ENCODE measurements at regions not wholly inside any gene's neighbourhood (a gene's known extent, or its start where the extent isn't known, plus 50 kb on each side); places are given as distances from the start of the nearest gene placed in this dataset.

- no peak for TF ChIP-seq CEBPB (IDR thresholded peaks at IDR 0.05; ENCODE audit: low read depth)
- TF ChIP-seq SIN3A (IDR thresholded peaks at IDR 0.05; ENCODE audit: low read depth), result no peak
- TF ChIP-seq SP1 (IDR thresholded peaks at IDR 0.05; ENCODE audit: low read depth), result no peak
Observed at GRCh38 chr9:108083796-108084352, 594.3 kb upstream of the KLF4 start (continued).

DNA sequence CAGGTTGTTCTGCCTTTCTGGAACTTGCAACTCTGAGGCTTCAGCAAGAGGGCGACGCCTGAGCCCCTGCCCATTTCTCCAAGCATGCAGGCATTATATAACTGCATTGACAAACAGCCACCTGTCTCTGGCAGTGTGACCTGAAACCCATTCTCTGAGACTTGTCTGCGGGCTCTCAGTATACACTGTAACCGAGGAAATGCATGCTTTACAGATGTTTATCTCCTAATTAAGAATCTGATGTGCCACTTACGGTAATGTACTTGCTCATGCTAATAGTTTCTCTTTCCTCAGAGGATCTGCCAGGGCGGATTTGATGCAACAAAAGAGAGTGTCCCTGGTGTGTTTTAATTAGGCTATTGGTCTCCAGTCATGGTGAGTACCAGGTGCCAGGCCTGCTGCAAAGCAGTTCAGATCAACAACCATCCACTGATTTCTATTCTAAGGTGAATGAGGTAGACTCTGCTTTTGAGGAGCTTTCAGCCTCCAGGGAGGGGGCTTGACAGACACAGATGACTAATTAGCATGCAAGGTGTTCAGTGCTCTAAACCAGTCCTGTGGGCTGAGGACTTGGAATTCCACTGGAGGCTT lies 593.7 kb upstream of the KLF4 start:
- no peak for TF ChIP-seq EGR1 (IDR thresholded peaks at IDR 0.05; ENCODE audit: low read depth)
- TF ChIP-seq FOSL1 (IDR thresholded peaks at IDR 0.05; ENCODE audit: low read depth), result no peak
- no peak for TF ChIP-seq SP1 (IDR thresholded peaks at IDR 0.05; ENCODE audit: low read depth)
- no peak overlapping the region for H3K4me2 ChIP-seq (ENCODE audit: low read length)
- ChIA-PET POLR2A (no interaction called here), CTCF (no interaction called here), RAD21 (ENCODE audit: low non-redundant PET in 1 of 2, low total read pairs in 2 of 2, uncharacterized antibody in 2 of 2, unreplicated experiment in 2 of 2) (no interaction called here)
- H3K4me1 ChIP-seq (ENCODE audit: control insufficient read depth in 1 of 2, insufficient read depth in 2 of 2, low read length in 2 of 2), result no peaks in the 10 kb centered on the region
- H3K27me3 ChIP-seq (ENCODE audit: insufficient read depth, low read length), result no peaks in the 10 kb centered on the region
- no peak overlapping the region for H3K4me3 ChIP-seq (replicated peaks in 1 of 2; ENCODE audit: low read depth in 1 of 2, low read length in 2 of 2)
- no TSS peak for BruUV-seq (replicated peaks)
- intact Hi-C loops (cut with micrococcal nuclease), result no loop called here
- H3K79me2 ChIP-seq (ENCODE audit: insufficient read depth, low read length), result no peaks in the 10 kb centered on the region
- ATAC-seq (no peak), DNase-seq (ENCODE audit: low read depth, low spot score) (no peak)
- H3K9me3 ChIP-seq (ENCODE audit: control insufficient read depth in 1 of 2, insufficient read depth in 1 of 2, low read depth in 1 of 2, low read length in 2 of 2), result no peaks in the 10 kb centered on the region
- no peaks in the 10 kb centered on the region for H4K20me1 ChIP-seq (ENCODE audit: insufficient read depth)
- no peak overlapping the region for H3K9ac ChIP-seq (ENCODE audit: low read length)
- H2AFZ ChIP-seq (ENCODE audit: low read depth, low read length, poor library complexity, severe bottlenecking), result no peak overlapping the region
- H3K36me3 ChIP-seq (ENCODE audit: control insufficient read depth in 1 of 2, insufficient read depth in 2 of 2, low read length in 2 of 2), result no peaks in the 10 kb centered on the region
- H3K27ac ChIP-seq (ENCODE audit: low read depth, low read length), result no peak overlapping the region
- no peaks in the 10 kb centered on the region for H3K9me2 ChIP-seq (ENCODE audit: insufficient read depth)

DNA sequence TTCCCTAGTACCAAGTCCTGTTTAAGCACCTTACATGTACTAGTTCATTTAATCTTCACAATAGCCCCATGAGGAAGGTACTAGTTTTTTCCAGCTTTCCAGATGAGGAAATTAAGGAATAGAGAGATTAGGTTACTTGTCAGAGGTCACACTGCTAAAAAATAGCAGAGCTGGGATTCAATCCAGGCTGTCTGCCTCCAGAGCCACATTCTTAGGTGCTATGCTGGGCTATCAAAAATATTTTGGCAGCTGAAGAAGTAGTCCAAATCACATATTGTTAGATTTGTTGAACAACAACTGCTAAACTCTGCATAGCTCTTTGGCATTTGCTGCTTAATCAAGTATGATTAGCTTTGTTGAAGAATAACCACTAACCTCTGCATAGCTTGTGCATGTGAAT lies 591.5 kb upstream of the KLF4 start:
- no peak overlapping the region for H3K9ac ChIP-seq (ENCODE audit: low read length)
- no peaks in the 10 kb centered on the region for H3K9me3 ChIP-seq (ENCODE audit: control insufficient read depth in 1 of 2, insufficient read depth in 1 of 2, low read depth in 1 of 2, low read length in 2 of 2)
- H3K9me2 ChIP-seq (ENCODE audit: insufficient read depth), result no peaks in the 10 kb centered on the region
- no peak for ATAC-seq
- H3K27me3 ChIP-seq (ENCODE audit: insufficient read depth, low read length), result no peaks in the 10 kb centered on the region
- BruUV-seq (replicated peaks), result no TSS peak
- H4K20me1 ChIP-seq (ENCODE audit: insufficient read depth), result no peaks in the 10 kb centered on the region
- no peak overlapping the region for H2AFZ ChIP-seq (ENCODE audit: low read depth, low read length, poor library complexity, severe bottlenecking)
- H3K79me2 ChIP-seq (ENCODE audit: insufficient read depth, low read length), result no peaks in the 10 kb centered on the region
- TF ChIP-seq EGR1 (IDR thresholded peaks at IDR 0.05; ENCODE audit: low read depth) (no peak), SP1 (IDR thresholded peaks at IDR 0.05; ENCODE audit: low read depth) (no peak), ZNF274 (IDR thresholded peaks at IDR 0.05; ENCODE audit: low read depth, low read length) (no peak), RAD21 (IDR thresholded peaks at IDR 0.05; ENCODE audit: low read depth) (no peak)
- TF ChIP-seq, protein P1, sequence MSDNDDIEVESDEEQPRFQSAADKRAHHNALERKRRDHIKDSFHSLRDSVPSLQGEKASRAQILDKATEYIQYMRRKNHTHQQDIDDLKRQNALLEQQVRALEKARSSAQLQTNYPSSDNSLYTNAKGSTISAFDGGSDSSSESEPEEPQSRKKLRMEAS (IDR thresholded peaks at IDR 0.05), result no peak
- CTCF ChIA-PET, result no interaction called here
- RAD21 ChIA-PET (ENCODE audit: low non-redundant PET in 1 of 2, low total read pairs in 2 of 2, uncharacterized antibody in 2 of 2, unreplicated experiment in 2 of 2), result no interaction called here
- H3K4me2 ChIP-seq (ENCODE audit: low read length), result no peak overlapping the region
- intact Hi-C loops (cut with micrococcal nuclease), result no loop called here
- no peak for DNase-seq (ENCODE audit: low read depth, low spot score)
- H3K27ac ChIP-seq (ENCODE audit: low read depth, low read length), result no peak overlapping the region
- no peak overlapping the region for H3K4me3 ChIP-seq (replicated peaks in 1 of 2; ENCODE audit: low read depth in 1 of 2, low read length in 2 of 2)
- H3K4me1 ChIP-seq (ENCODE audit: control insufficient read depth in 1 of 2, insufficient read depth in 2 of 2, low read length in 2 of 2), result no peaks in the 10 kb centered on the region
- POLR2A ChIA-PET, result no interaction called here
- H3K36me3 ChIP-seq (ENCODE audit: control insufficient read depth in 1 of 2, insufficient read depth in 2 of 2, low read length in 2 of 2), result no peaks in the 10 kb centered on the region

Measured in HCT116 (cell line).